ENCODE measurements at regions not wholly inside any gene's neighbourhood (a gene's known extent, or its start where the extent isn't known, plus 50 kb on each side); places are given as distances from the start of the nearest gene placed in this dataset.

DNA sequence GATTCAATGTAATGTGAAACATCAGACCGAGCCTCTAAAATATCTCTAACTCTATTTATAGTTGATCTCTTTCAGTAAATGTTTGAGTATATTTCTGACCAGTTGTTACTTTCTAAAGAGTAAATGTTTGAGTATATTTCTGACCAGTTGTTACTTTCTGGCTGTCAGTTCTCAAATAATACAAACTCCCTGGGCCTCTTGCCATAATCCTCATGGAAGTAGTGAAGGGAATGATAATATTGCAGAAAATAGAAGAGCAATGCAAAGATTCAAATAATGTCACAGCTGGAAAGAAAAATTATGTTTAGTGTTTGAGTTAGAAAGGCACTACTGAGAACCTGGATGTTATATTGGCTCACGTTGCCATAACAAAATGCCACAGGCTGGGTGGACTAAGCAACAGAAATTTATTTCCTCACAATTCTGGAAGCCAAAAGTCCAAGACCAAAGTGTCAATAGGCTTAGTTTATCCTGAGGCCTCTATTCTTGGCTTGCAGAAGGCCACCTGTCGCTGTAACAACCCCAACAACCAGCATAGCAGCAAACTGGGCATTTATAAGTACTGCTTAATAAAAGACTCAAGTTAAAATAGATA is 470.6 kb upstream of the BCHE start:
- Histone ChIP-seq H4K20me1 (ENCODE audit: control insufficient read depth, insufficient read depth, low read depth, low read length) (no peaks in the 10 kb centered on the region), H3K9me2 (replicated peaks; ENCODE audit: control insufficient read depth, low read length) (no peaks in the 10 kb centered on the region), H3F3A (ENCODE audit: control insufficient read depth, insufficient read depth) (no peaks in the 10 kb centered on the region), H3K27me3 (ENCODE audit: control insufficient read depth, low read length) (no peaks in the 10 kb centered on the region), H3K4me1 (ENCODE audit: control insufficient read depth, low read length) (no peaks in the 10 kb centered on the region), H3K79me2 (ENCODE audit: control insufficient read depth, low read length) (no peaks in the 10 kb centered on the region), H3K36me3 (ENCODE audit: control insufficient read depth, low read length) (no peaks in the 10 kb centered on the region), H3K4me3 (ENCODE audit: low read length) (no peak overlapping the region), H3K27ac (ENCODE audit: low read depth, low read length) (no peak overlapping the region), H3K9me3 (ENCODE audit: control insufficient read depth, insufficient read depth, low read length) (no peaks in the 10 kb centered on the region), H3K4me2 (ENCODE audit: low read length) (no peak overlapping the region)
- no peak for TF ChIP-seq EZH2phosphoT487 (IDR thresholded peaks at IDR 0.05; ENCODE audit: borderline replicate concordance, low read length)
- TF ChIP-seq, protein P1, sequence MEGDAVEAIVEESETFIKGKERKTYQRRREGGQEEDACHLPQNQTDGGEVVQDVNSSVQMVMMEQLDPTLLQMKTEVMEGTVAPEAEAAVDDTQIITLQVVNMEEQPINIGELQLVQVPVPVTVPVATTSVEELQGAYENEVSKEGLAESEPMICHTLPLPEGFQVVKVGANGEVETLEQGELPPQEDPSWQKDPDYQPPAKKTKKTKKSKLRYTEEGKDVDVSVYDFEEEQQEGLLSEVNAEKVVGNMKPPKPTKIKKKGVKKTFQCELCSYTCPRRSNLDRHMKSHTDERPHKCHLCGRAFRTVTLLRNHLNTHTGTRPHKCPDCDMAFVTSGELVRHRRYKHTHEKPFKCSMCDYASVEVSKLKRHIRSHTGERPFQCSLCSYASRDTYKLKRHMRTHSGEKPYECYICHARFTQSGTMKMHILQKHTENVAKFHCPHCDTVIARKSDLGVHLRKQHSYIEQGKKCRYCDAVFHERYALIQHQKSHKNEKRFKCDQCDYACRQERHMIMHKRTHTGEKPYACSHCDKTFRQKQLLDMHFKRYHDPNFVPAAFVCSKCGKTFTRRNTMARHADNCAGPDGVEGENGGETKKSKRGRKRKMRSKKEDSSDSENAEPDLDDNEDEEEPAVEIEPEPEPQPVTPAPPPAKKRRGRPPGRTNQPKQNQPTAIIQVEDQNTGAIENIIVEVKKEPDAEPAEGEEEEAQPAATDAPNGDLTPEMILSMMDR (IDR thresholded peaks at IDR 0.05; ENCODE audit: low read depth, low read length, poor library complexity, severe bottlenecking), result no peak

- no peak overlapping the region for H3K4me2 ChIP-seq (ENCODE audit: low read length)
- H3K27me3 ChIP-seq (ENCODE audit: control insufficient read depth, low read length), result no peaks in the 10 kb centered on the region
- no peak overlapping the region for H3K4me3 ChIP-seq (ENCODE audit: low read length)
- no peaks in the 10 kb centered on the region for H4K20me1 ChIP-seq (ENCODE audit: control insufficient read depth, insufficient read depth, low read depth, low read length)
- H3K79me2 ChIP-seq (ENCODE audit: control insufficient read depth, low read length), result no peaks in the 10 kb centered on the region
- H3K9me3 ChIP-seq (ENCODE audit: control insufficient read depth, insufficient read depth, low read length), result no peaks in the 10 kb centered on the region
- H3K4me1 ChIP-seq (ENCODE audit: control insufficient read depth, low read length), result no peaks in the 10 kb centered on the region
- TF ChIP-seq, protein P1 (IDR thresholded peaks at IDR 0.05; ENCODE audit: low read depth, low read length, poor library complexity, severe bottlenecking), result no peak
- no peak for TF ChIP-seq EZH2phosphoT487 (IDR thresholded peaks at IDR 0.05; ENCODE audit: borderline replicate concordance, low read length)
- H3K9me2 ChIP-seq (replicated peaks; ENCODE audit: control insufficient read depth, low read length), result no peaks in the 10 kb centered on the region
- no peak overlapping the region for H3K27ac ChIP-seq (ENCODE audit: low read depth, low read length)
- no peaks in the 10 kb centered on the region for H3K36me3 ChIP-seq (ENCODE audit: control insufficient read depth, low read length)
- H3F3A ChIP-seq (ENCODE audit: control insufficient read depth, insufficient read depth), result no peaks in the 10 kb centered on the region
Observed at GRCh38 chr3:166304584-166304983, 467.4 kb upstream of the BCHE start.

- Histone ChIP-seq H4K20me1 (ENCODE audit: control insufficient read depth, insufficient read depth, low read depth, low read length) (no peaks in the 10 kb centered on the region), H3K4me3 (ENCODE audit: low read length) (no peak overlapping the region), H3F3A (ENCODE audit: control insufficient read depth, insufficient read depth) (no peaks in the 10 kb centered on the region), H3K4me2 (ENCODE audit: low read length) (no peak overlapping the region), H3K79me2 (ENCODE audit: control insufficient read depth, low read length) (no peaks in the 10 kb centered on the region), H3K27ac (ENCODE audit: low read depth, low read length) (no peak overlapping the region), H3K9me2 (replicated peaks; ENCODE audit: control insufficient read depth, low read length) (no peaks in the 10 kb centered on the region), H3K36me3 (ENCODE audit: control insufficient read depth, low read length) (no peaks in the 10 kb centered on the region), H3K9me3 (ENCODE audit: control insufficient read depth, insufficient read depth, low read length) (no peaks in the 10 kb centered on the region), H3K4me1 (ENCODE audit: control insufficient read depth, low read length) (no peaks in the 10 kb centered on the region), H3K27me3 (ENCODE audit: control insufficient read depth, low read length) (no peaks in the 10 kb centered on the region)
- no peak for TF ChIP-seq EZH2phosphoT487 (IDR thresholded peaks at IDR 0.05; ENCODE audit: borderline replicate concordance, low read length)
- TF ChIP-seq, protein P1 (IDR thresholded peaks at IDR 0.05; ENCODE audit: low read depth, low read length, poor library complexity, severe bottlenecking), result no peak
Observed at GRCh38 chr3:166303681-166304080, 466.5 kb upstream of the BCHE start.
